HL-60 (cell line): ENCODE measurements at regions not wholly inside any gene's neighbourhood (a gene's known extent, or its start where the extent isn't known, plus 50 kb on each side); places are given as distances from the start of the nearest gene placed in this dataset.

Source experiments
- GABPA ChIP-seq: IDR thresholded peaks from 2 replicates; pipeline ENCODE4 v1.6.1; 2012; ENCODE audit warnings: low read depth
- POLR2AphosphoS5 ChIP-seq: IDR thresholded peaks from 2 replicates; pipeline ENCODE4 v1.6.1; 2012; ENCODE audit warnings: low read depth
- SPI1 ChIP-seq: IDR thresholded peaks from 2 replicates; pipeline ENCODE4 v1.6.1; 2012; ENCODE audit warnings: low read depth, mild to moderate bottlenecking, borderline replicate concordance
- TF ChIP-seq, protein P1 (sequence below): IDR thresholded peaks from one replicate; pipeline ENCODE4 v1.5.1; 2011; ENCODE audit warnings: low read length, control low read depth, inconsistent platforms; ENCODE audit not compliant: insufficient read depth
- TF ChIP-seq, protein P2 (sequence below): IDR thresholded peaks from 2 replicates; pipeline ENCODE4 v1.6.1; 2012; ENCODE audit warnings: low read depth; ENCODE audit not compliant: insufficient replicate concordance

DNA sequence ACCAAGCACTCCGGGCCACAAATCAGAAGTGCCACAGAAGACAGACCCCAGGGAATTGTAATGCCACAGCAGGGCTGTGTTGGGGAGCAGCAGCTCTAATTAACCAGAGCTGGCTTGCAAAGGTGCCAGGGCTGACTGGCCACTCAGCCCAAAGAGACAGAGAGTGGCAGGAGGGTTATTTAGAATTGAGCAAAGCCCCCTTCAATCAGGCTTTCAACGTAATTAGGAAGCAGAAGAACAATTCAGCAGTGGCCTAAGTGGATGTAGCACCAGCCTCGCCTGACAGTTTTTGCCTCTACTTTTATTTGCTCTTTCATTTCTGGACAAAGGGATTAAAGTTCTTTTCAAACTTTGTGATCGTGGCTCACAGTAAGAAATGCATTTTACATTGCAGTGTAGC lies 278.3 kb upstream of the IRX3 start:
- TF ChIP-seq SPI1 (no peak), POLR2AphosphoS5 (no peak), GABPA (no peak)
- TF ChIP-seq, protein P1, sequence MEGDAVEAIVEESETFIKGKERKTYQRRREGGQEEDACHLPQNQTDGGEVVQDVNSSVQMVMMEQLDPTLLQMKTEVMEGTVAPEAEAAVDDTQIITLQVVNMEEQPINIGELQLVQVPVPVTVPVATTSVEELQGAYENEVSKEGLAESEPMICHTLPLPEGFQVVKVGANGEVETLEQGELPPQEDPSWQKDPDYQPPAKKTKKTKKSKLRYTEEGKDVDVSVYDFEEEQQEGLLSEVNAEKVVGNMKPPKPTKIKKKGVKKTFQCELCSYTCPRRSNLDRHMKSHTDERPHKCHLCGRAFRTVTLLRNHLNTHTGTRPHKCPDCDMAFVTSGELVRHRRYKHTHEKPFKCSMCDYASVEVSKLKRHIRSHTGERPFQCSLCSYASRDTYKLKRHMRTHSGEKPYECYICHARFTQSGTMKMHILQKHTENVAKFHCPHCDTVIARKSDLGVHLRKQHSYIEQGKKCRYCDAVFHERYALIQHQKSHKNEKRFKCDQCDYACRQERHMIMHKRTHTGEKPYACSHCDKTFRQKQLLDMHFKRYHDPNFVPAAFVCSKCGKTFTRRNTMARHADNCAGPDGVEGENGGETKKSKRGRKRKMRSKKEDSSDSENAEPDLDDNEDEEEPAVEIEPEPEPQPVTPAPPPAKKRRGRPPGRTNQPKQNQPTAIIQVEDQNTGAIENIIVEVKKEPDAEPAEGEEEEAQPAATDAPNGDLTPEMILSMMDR: no peak
- TF ChIP-seq, protein P2, sequence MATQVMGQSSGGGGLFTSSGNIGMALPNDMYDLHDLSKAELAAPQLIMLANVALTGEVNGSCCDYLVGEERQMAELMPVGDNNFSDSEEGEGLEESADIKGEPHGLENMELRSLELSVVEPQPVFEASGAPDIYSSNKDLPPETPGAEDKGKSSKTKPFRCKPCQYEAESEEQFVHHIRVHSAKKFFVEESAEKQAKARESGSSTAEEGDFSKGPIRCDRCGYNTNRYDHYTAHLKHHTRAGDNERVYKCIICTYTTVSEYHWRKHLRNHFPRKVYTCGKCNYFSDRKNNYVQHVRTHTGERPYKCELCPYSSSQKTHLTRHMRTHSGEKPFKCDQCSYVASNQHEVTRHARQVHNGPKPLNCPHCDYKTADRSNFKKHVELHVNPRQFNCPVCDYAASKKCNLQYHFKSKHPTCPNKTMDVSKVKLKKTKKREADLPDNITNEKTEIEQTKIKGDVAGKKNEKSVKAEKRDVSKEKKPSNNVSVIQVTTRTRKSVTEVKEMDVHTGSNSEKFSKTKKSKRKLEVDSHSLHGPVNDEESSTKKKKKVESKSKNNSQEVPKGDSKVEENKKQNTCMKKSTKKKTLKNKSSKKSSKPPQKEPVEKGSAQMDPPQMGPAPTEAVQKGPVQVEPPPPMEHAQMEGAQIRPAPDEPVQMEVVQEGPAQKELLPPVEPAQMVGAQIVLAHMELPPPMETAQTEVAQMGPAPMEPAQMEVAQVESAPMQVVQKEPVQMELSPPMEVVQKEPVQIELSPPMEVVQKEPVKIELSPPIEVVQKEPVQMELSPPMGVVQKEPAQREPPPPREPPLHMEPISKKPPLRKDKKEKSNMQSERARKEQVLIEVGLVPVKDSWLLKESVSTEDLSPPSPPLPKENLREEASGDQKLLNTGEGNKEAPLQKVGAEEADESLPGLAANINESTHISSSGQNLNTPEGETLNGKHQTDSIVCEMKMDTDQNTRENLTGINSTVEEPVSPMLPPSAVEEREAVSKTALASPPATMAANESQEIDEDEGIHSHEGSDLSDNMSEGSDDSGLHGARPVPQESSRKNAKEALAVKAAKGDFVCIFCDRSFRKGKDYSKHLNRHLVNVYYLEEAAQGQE: no peak
